BE2C (cell line): ENCODE measurements at regions not wholly inside any gene's neighbourhood (a gene's known extent, or its start where the extent isn't known, plus 50 kb on each side); places are given as distances from the start of the nearest gene placed in this dataset.

Experiments used
- DNase-seq: peaks from one replicate; pipeline ENCODE4 v3.0.0-alpha.2; 2020
- H3K27me3 ChIP-seq: fragments of 250-450 bp; sonication (Bioruptor Pico); 2 replicates; pipeline ENCODE4 v1.5.1; 2020; ENCODE audit warnings: mild to moderate bottlenecking
- H3K36me3 ChIP-seq: fragments of 250-450 bp; sonication (Bioruptor Pico); 2 replicates; pipeline ENCODE4 v1.5.1; 2020; ENCODE audit warnings: mild to moderate bottlenecking
- H3K4me1 ChIP-seq: fragments of 250-450 bp; sonication (Bioruptor Pico); 2 replicates; pipeline ENCODE4 v1.5.1; 2020
- H3K4me3 ChIP-seq: 2 replicates; pipeline ENCODE4 v1.5.1; 2011; ENCODE audit warnings: low read depth, low read length
- H3K9me3 ChIP-seq: fragments of 250-450 bp; sonication (Bioruptor Pico); 2 replicates; pipeline ENCODE4 v1.5.1; 2020
- TF ChIP-seq, protein P1 (sequence below): IDR thresholded peaks from 2 replicates; pipeline ENCODE4 v1.5.1; 2012; ENCODE audit warnings: mild to moderate bottlenecking, low read depth, low read length

DNA sequence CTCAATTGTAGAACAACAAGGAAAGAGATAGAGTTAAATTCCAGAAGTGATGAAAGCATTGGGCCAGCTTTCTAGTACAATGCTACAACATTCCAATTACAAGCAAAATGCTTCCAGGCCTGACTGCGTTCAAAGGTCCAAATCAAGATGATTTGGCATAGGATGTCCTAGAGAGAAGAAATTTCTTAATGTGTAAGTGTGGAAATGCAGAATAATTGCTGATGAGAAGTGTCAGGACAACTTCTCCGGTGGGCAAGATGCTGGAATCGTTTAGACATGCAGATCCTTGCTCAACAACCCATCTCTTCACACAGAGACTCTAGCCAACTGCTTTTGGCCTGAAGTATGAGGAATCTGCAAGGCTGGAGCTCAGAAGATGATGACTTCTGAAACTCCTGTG, 71.1 kb upstream of the PDZRN3 start:
- TF ChIP-seq, protein P1, sequence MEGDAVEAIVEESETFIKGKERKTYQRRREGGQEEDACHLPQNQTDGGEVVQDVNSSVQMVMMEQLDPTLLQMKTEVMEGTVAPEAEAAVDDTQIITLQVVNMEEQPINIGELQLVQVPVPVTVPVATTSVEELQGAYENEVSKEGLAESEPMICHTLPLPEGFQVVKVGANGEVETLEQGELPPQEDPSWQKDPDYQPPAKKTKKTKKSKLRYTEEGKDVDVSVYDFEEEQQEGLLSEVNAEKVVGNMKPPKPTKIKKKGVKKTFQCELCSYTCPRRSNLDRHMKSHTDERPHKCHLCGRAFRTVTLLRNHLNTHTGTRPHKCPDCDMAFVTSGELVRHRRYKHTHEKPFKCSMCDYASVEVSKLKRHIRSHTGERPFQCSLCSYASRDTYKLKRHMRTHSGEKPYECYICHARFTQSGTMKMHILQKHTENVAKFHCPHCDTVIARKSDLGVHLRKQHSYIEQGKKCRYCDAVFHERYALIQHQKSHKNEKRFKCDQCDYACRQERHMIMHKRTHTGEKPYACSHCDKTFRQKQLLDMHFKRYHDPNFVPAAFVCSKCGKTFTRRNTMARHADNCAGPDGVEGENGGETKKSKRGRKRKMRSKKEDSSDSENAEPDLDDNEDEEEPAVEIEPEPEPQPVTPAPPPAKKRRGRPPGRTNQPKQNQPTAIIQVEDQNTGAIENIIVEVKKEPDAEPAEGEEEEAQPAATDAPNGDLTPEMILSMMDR = no peak
- no peak overlapping the region for H3K4me3 ChIP-seq
- H3K36me3 ChIP-seq = no peaks in the 10 kb centered on the region
- no peaks in the 10 kb centered on the region for H3K4me1 ChIP-seq
- H3K27me3 ChIP-seq = no peaks in the 10 kb centered on the region
- no peak for DNase-seq
- H3K9me3 ChIP-seq = no peaks in the 10 kb centered on the region

DNA sequence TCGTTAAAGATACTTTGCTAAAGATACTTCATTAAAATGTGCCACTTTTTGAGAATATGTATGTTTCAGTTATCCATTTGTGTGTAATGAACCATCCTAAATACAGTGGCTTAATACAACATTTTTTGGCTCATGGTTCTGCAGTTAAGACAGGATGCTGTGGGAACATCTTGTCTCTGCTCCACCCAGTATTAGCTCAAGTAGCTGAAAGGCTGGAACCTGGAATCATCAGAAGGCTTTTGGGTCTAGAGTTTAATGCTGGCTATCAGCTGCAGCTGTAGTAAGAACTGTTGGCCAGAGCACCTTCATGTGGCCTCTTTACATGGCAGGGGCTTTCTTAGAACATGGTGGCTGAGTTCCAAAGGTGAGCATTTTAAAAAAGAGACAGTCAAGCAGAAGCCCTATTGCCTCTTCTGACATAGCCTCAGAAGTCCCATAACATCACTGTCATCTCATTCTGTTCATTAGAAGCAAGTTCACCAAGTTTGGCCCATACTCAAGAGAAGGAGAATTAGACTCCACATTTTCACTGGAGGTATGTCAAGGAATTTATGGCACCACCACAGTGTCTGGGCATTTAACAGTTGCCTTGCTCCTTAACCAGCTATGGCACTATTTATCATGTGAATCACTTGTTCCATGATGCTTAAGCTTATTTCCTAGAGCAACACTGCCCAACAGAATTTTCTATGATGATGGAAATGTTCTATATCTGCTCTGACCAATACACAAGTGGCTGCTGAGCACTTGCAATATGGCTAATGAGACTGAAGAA, 70.4 kb upstream of the PDZRN3 start:
- Histone ChIP-seq H3K9me3 (no peaks in the 10 kb centered on the region), H3K4me3 (no peak overlapping the region), H3K4me1 (no peaks in the 10 kb centered on the region), H3K27me3 (no peaks in the 10 kb centered on the region), H3K36me3 (no peaks in the 10 kb centered on the region)
- no peak for DNase-seq
- TF ChIP-seq, protein P1 = no peak

DNA sequence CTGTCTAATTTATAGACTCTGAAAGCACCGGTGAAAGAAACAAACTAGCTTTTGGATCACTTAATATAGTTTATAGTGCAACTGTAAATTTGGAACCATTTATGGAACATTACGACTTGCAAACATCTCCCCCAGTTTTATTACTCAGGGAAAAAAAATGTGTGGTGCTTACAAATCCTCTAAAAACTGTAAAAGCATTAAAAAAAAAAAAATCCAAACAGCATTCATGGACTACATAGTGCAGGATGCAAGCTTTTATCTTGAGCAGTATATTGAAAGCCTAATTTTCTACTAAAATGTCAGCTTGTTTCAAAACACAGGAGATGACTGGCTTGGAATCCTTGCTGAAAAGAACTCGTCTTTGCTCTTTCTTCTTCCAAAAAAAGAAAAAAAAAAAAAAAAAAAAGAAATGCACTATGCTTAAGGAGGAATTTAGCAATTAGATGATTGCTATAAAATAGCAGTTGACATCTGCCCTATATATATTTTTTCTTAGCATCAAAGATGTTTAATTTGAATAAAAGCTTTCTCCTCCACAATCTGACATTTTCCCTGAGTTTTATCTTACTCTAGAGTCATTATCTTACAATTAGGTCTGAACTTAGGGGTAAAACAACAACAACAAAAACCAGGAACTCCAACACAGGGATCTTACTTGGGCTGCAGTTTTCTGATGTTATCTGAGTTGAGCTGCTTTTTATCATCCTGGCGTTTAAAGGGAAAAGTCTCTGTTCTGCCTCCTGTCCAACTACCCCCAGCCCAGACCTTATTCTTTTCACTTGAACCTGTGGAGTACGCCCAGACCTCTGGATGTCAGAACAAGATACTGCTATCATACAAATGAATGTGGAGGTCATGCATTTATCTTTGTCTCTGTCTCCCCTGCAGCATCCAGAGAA, 62.6 kb upstream of the PDZRN3 start:
- H3K27me3 ChIP-seq = no peaks in the 10 kb centered on the region
- no peaks in the 10 kb centered on the region for H3K9me3 ChIP-seq
- peaks cover 8% of the 10 kb centered on the region for H3K4me1 ChIP-seq
- TF ChIP-seq, protein P1 = no peak
- peak; percentile 14 for DNase-seq
- H3K36me3 ChIP-seq = no peaks in the 10 kb centered on the region
- no peak overlapping the region for H3K4me3 ChIP-seq

DNA sequence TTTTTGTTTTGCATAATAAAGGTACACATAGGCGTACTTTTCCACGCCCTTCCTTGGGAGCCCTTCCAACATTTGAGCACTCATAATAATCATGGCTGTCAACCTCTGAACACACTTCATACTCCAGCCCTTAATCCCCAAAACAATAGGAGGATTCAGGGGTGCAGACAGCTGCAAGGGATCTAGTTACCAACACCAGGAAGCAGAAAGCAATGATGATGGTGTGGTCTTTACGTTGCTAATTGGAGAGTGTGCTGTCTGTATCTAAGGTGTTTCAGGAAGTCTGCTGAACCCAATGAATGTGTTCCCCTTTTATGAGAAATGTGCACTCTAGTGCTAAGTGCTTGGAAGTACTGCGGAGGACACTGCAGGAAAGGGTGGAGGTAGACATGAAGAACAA, 60.3 kb upstream of the PDZRN3 start:
- Histone ChIP-seq H3K27me3 (no peaks in the 10 kb centered on the region), H3K4me3 (no peak overlapping the region), H3K9me3 (no peaks in the 10 kb centered on the region), H3K36me3 (no peaks in the 10 kb centered on the region), H3K4me1 (peaks cover 9% of the 10 kb centered on the region)
- DNase-seq = no peak
- TF ChIP-seq, protein P1 = no peak

DNA sequence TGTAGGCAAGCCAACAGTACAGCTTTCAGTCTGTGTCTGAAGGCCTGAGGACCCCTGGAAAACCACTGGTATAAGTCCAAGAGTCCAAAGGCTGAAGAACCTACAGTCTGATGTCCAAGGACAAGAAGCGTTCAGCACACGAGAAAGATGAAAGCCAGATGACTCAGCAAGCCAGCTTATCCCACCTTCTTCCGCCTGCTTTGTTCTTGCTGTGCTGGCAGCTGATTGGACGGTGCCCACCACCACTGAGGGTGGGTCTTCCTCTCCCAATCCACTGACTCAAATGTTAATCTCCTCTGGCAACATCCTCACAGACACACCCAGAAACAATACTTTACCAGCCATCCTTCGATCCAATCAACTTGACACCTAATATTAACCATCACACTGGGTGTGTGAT, 59.0 kb upstream of the PDZRN3 start:
- Histone ChIP-seq H3K4me1 (peaks cover 11% of the 10 kb centered on the region), H3K9me3 (no peaks in the 10 kb centered on the region), H3K4me3 (no peak overlapping the region), H3K36me3 (no peaks in the 10 kb centered on the region), H3K27me3 (no peaks in the 10 kb centered on the region)
- DNase-seq = no peak
- TF ChIP-seq, protein P1 = no peak

DNA sequence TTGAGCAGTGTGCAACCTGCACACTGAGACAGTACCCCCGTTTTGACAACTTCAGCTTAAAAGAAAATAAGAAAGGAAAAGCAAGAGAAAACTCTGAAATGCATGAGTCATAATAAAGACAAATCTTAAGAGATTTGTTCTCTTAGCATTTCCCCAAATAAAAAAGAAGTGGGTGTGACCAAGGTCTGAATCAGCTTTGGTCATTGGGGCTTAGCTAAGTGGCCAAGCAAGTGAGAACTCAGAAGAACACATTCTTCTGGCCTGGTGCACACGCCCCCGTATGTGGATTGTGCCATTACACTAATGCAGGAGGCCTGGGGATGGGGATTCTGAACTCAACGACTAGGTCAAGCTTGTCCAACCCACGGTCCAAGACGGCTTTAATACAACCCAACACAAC, 56.9 kb upstream of the PDZRN3 start:
- no peaks in the 10 kb centered on the region for H3K36me3 ChIP-seq
- H3K4me1 ChIP-seq = peaks cover 3% of the 10 kb centered on the region
- H3K9me3 ChIP-seq = no peaks in the 10 kb centered on the region
- no peak for DNase-seq
- TF ChIP-seq, protein P1 = no peak
- H3K27me3 ChIP-seq = no peaks in the 10 kb centered on the region
- no peak overlapping the region for H3K4me3 ChIP-seq
